Thyroid gland (tissue), 4 donors: ENCODE measurements at regions not wholly inside any gene's neighbourhood (a gene's known extent, or its start where the extent isn't known, plus 50 kb on each side); places are given as distances from the start of the nearest gene placed in this dataset.

ENCODE experiments used
- DNase-seq, 2 donors: peaks; one replicate each; pipeline ENCODE4 v3.0.0-alpha.2; 2019
- H3K27ac ChIP-seq, 3 donors: fragments of 200-600 bp; sonication (generic); 1 replicate in 2 of 3; 2 replicates in 1 of 3; pipeline ENCODE4 v1.5.1; 2016 to 2019; ENCODE audit warnings: mild to moderate bottlenecking in 1 of 3, moderate library complexity in 1 of 3
- H3K27me3 ChIP-seq: fragments of 200-600 bp; sonication (generic); one replicate; pipeline ENCODE4 v1.5.1; 2019
- H3K36me3 ChIP-seq, 2 donors: fragments of 200-600 bp; sonication (generic); one replicate each; pipeline ENCODE4 v1.5.1; 2016 to 2019
- H3K4me1 ChIP-seq, 2 donors: fragments of 200-600 bp; sonication (generic); one replicate each; pipeline ENCODE4 v1.5.1; 2017 to 2019
- H3K4me3 ChIP-seq, 3 donors: fragments of 200-600 bp; sonication (generic); replicated peaks in 1 of 3; 1 replicate in 2 of 3; 2 replicates in 1 of 3; pipeline ENCODE4 v1.5.1; 2016; ENCODE audit warnings: mild to moderate bottlenecking in 1 of 3
- H3K9me3 ChIP-seq: fragments of 200-600 bp; sonication (generic); one replicate; pipeline ENCODE4 v1.5.1; 2017
- POLR2A ChIP-seq, 2 donors: fragments of 450-650 bp; IDR thresholded peaks; one replicate each; pipeline ENCODE4 v1.6.1; 2017; ENCODE audit warnings: antibody characterized with exemption in 2 of 2, mild to moderate bottlenecking in 2 of 2, moderate library complexity in 1 of 2
- WGBS, 2 donors: methylation state at CpG; one replicate each; pipeline ENCODE4 v1.1.5; 2017; 5-methylcytosine and 5-hydroxymethylcytosine counted together
- intact Hi-C: fragments of 100-400 bp; cut with DNase I; formaldehyde crosslinking; loops from one replicate; pipeline ENCODE4 v1.15.1; 2023
- TF ChIP-seq, protein P1 (sequence below), 6 experiments: fragments of 200-600 bp in 3 of 6; fragments of 450-650 bp in 3 of 6; sonication (generic) in 3 of 6; IDR thresholded peaks; one replicate each; pipeline ENCODE4 v1.5.1; 2016 to 2019; ENCODE audit warnings: antibody characterized with exemption in 6 of 6, mild to moderate bottlenecking in 2 of 6, inconsistent platforms in 1 of 6, moderate library complexity in 1 of 6

DNA sequence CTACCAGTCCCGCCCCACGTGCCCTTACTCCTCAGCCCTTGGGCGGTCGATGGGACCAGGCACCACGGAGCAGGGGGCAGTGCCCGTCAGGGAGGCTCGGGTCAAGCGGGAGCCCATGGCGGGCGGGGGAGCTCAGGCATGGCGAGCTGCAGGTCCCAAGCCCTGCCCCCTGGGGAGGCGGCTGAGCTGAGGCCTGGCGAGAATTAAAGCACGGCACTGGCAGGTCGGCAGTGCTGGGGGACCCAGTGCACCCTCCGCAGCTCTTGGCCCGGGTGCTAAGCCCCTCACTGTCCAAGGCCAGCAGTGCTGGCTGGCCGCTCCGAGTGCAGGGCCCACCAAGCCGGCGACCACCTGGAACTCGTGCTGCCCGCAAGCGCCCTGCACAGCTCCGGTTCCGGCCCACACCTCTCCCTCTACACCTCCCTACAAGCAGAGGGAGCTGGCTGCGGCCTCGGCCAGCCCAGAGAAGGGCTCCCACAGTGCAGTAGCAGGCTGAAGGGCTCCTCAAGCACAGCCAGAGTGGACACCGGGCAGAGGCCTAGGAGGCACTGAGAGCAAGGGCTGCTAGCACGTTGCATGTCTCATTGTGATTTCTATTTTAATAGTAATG, 166.8 kb upstream of the FMN2 start:
- no peak overlapping the region for H3K27ac ChIP-seq
- TF ChIP-seq POLR2A (IDR thresholded peaks at IDR 0.05) = no peak
- TF ChIP-seq, protein P1, sequence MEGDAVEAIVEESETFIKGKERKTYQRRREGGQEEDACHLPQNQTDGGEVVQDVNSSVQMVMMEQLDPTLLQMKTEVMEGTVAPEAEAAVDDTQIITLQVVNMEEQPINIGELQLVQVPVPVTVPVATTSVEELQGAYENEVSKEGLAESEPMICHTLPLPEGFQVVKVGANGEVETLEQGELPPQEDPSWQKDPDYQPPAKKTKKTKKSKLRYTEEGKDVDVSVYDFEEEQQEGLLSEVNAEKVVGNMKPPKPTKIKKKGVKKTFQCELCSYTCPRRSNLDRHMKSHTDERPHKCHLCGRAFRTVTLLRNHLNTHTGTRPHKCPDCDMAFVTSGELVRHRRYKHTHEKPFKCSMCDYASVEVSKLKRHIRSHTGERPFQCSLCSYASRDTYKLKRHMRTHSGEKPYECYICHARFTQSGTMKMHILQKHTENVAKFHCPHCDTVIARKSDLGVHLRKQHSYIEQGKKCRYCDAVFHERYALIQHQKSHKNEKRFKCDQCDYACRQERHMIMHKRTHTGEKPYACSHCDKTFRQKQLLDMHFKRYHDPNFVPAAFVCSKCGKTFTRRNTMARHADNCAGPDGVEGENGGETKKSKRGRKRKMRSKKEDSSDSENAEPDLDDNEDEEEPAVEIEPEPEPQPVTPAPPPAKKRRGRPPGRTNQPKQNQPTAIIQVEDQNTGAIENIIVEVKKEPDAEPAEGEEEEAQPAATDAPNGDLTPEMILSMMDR (IDR thresholded peaks at IDR 0.05) = no peak
- 93 to 97% methylated on average over 6 to 16 of the region's 30 CpGs for WGBS, 2 donors
- no peaks in the 10 kb centered on the region for H3K4me1 ChIP-seq
- no peak for DNase-seq
- no peaks in the 10 kb centered on the region for H3K27me3 ChIP-seq
- intact Hi-C loops = no loop called here
- no peaks in the 10 kb centered on the region for H3K36me3 ChIP-seq
- no peaks in the 10 kb centered on the region for H3K9me3 ChIP-seq
- H3K4me3 ChIP-seq = no peak overlapping the region

DNA sequence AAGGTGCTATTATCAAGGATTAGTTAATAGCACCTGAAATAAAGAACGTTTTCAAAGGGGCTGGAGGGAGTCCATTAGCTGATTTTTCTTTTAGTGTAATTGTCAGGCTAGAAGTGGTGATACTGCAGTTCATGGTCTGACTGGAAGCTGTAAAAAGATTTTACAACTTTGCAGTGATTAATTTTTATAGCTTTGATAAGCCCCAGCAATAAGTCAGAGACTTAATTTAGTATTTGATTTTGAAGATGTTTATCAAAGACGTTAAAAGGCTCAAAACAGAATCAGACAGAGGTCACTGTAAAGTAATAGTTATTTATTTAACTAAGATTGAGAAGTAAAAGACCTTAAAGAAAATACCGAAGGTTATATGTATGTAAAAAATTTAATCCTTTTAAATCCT, 165.5 kb upstream of the FMN2 start:
- intact Hi-C loops = no loop called here
- Histone ChIP-seq H3K27me3 (no peaks in the 10 kb centered on the region), H3K9me3 (no peaks in the 10 kb centered on the region), H3K36me3 (no peaks in the 10 kb centered on the region), H3K27ac (no peak overlapping the region), H3K4me1 (no peaks in the 10 kb centered on the region), H3K4me3 (no peak overlapping the region)
- no peak for DNase-seq
- 78 to 88% methylated on average over 3 of the region's 3 CpGs for WGBS, 2 donors
- TF ChIP-seq, protein P1 (IDR thresholded peaks at IDR 0.05) = no peak
- no peak for TF ChIP-seq POLR2A (IDR thresholded peaks at IDR 0.05)

DNA sequence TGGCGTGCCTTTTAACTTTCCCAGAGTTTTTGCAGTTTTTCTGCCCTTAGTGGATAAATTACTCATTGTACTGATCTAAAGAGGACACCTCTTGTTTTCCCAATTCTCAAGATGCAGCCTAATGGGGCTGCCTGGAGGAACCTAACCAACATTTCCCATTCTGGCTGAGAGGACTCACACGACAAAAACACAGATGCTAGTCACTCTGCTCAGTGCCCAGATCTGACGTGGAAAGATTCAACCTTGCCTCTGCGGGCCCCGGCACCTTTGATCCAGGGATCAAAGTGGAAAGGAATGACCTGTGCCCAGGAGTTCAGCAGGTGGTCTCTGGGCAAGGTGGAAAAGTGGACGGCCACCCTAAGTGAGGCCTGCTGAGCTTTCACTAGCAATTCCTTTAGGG, 162.4 kb upstream of the FMN2 start:
- Histone ChIP-seq H3K36me3 (no peaks in the 10 kb centered on the region), H3K4me3 (no peak overlapping the region), H3K9me3 (no peaks in the 10 kb centered on the region), H3K27me3 (no peaks in the 10 kb centered on the region), H3K27ac (no peak overlapping the region), H3K4me1 (no peaks in the 10 kb centered on the region)
- TF ChIP-seq POLR2A (IDR thresholded peaks at IDR 0.05) = no peak
- TF ChIP-seq, protein P1 (IDR thresholded peaks at IDR 0.05) = no peak
- 91 to 96% methylated on average over 6 of the region's 6 CpGs for WGBS, 2 donors
- intact Hi-C loops = no loop called here
- DNase-seq = no peak

DNA sequence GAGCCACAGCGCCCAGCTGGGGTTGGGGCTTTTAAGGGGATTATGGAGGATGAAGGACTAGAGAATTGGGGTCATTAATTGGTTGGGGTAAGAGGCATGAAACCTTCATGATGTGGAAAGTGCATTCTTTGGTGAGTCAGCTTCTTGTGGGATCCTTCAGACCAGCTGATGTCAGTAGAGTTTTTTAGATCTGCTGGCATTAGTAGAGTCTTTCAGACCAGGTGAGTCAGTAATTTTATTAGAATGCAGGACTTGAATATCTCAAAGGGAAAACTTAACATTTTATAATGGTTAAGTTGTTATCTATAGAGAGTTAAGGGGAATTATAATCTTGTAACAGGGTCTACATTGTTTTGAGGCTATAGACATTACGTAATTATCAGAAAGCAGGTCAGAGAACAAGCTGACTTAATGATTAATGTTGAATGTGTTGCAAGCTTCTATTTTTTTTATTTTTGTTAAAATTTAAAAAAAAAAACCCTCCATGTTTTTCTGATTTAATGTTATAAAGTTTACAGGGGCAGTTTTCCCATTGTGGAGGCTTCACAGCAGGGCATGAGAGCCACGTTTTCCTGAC, 160.9 kb upstream of the FMN2 start:
- H3K4me3 ChIP-seq = no peak overlapping the region
- no peaks in the 10 kb centered on the region for H3K36me3 ChIP-seq
- TF ChIP-seq POLR2A (IDR thresholded peaks at IDR 0.05) = no peak
- TF ChIP-seq, protein P1 (IDR thresholded peaks at IDR 0.05) = no peak
- no peaks in the 10 kb centered on the region for H3K9me3 ChIP-seq
- intact Hi-C loops = no loop called here
- no peaks in the 10 kb centered on the region for H3K27me3 ChIP-seq
- no peaks in the 10 kb centered on the region for H3K4me1 ChIP-seq
- no peak for DNase-seq
- no peak overlapping the region for H3K27ac ChIP-seq
- WGBS, 2 donors = 76 to 80% methylated on average over 3 of the region's 3 CpGs

DNA sequence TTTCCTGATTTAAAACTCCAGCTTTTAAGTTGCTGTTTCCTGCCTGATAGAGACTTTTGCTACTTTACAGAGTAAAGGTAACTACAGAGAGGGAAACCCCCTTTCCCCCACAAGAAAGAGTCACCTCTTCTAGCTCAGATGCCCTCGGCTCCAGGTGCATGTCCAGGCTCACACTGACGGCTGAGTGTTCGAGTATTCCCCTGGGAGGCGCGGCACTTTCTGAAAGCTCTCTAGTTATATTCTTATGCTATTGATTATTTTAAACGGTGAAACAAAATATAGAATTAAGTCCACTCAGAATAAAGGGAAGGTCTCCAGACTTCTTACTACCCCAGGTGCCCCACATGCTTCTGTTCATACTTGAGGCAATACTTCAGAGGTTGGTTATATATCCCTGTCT, 160.3 kb upstream of the FMN2 start:
- no peak for TF ChIP-seq POLR2A (IDR thresholded peaks at IDR 0.05)
- TF ChIP-seq, protein P1 (IDR thresholded peaks at IDR 0.05) = no peak
- no peak overlapping the region for H3K4me3 ChIP-seq
- no peaks in the 10 kb centered on the region for H3K4me1 ChIP-seq
- no peaks in the 10 kb centered on the region for H3K27me3 ChIP-seq
- intact Hi-C loops = no loop called here
- DNase-seq = no peak
- no peaks in the 10 kb centered on the region for H3K9me3 ChIP-seq
- no peak overlapping the region for H3K27ac ChIP-seq
- 85 to 93% methylated on average over 6 of the region's 6 CpGs for WGBS, 2 donors
- H3K36me3 ChIP-seq = no peaks in the 10 kb centered on the region
